GM23338 (cell line): ENCODE measurements at regions not wholly inside any gene's neighbourhood (a gene's known extent, or its start where the extent isn't known, plus 50 kb on each side); places are given as distances from the start of the nearest gene placed in this dataset.

Experiments
- EZH2 ChIP-seq: fragments of 200-600 bp; sonication (generic); IDR thresholded peaks from one replicate; pipeline ENCODE4 v1.8.0; 2017; ENCODE audit warnings: antibody characterized with exemption, mild to moderate bottlenecking, low read depth; ENCODE audit not compliant: unreplicated experiment
- EZH2phosphoT487 ChIP-seq: fragments of 200-600 bp; sonication (generic); IDR thresholded peaks from one replicate; pipeline ENCODE4 v1.8.1; 2018; ENCODE audit warnings: antibody characterized with exemption; ENCODE audit not compliant: unreplicated experiment
- JUNB ChIP-seq: IDR thresholded peaks from one replicate; pipeline ENCODE4 v1.6.1; 2016; ENCODE audit warnings: antibody characterized with exemption; ENCODE audit not compliant: unreplicated experiment
- POLR2AphosphoS5 ChIP-seq: IDR thresholded peaks from 2 replicates; pipeline ENCODE4 v1.6.1; 2016; ENCODE audit warnings: antibody characterized with exemption, low read depth
- TF ChIP-seq, protein P1 (sequence below), 2 experiments: fragments of 200-600 bp in 1 of 2; sonication (generic) in 1 of 2; conservative IDR thresholded peaks; 2 replicates each; pipeline versions ENCODE4 v1.5.1 to v1.6.1; 2016 to 2017; ENCODE audit warnings: antibody characterized with exemption in 2 of 2, low read depth in 2 of 2, mild to moderate bottlenecking in 2 of 2, moderate library complexity in 1 of 2
- TF ChIP-seq, protein P2 (sequence below): IDR thresholded peaks from 2 replicates; pipeline ENCODE4 v1.6.1; 2016; ENCODE audit warnings: antibody characterized with exemption
- TF ChIP-seq, protein P3 (sequence below): IDR thresholded peaks from one replicate; pipeline ENCODE4 v1.6.1; 2018; ENCODE audit warnings: antibody characterized with exemption; ENCODE audit not compliant: unreplicated experiment

DNA sequence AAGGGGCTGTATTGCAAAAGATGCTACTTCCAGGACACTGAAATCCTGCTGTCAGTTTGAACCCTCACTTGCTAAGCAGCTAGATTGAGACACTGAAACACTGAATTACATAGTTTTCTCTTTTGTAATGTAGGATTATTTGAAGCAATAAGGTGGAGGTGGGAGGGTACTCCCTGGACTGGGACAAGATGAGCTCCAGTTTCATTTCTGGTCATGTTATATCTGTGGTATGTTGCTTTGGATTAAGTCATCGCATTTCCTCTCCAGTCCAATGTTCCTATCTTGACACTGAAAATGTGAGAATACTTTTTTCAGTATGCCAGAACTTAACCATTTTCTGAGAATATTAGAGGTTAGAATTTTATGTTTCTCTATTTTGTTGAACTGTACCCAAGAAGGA lies 426.2 kb upstream of the MEX3C start:
- TF ChIP-seq, protein P1, sequence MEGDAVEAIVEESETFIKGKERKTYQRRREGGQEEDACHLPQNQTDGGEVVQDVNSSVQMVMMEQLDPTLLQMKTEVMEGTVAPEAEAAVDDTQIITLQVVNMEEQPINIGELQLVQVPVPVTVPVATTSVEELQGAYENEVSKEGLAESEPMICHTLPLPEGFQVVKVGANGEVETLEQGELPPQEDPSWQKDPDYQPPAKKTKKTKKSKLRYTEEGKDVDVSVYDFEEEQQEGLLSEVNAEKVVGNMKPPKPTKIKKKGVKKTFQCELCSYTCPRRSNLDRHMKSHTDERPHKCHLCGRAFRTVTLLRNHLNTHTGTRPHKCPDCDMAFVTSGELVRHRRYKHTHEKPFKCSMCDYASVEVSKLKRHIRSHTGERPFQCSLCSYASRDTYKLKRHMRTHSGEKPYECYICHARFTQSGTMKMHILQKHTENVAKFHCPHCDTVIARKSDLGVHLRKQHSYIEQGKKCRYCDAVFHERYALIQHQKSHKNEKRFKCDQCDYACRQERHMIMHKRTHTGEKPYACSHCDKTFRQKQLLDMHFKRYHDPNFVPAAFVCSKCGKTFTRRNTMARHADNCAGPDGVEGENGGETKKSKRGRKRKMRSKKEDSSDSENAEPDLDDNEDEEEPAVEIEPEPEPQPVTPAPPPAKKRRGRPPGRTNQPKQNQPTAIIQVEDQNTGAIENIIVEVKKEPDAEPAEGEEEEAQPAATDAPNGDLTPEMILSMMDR (conservative IDR thresholded peaks at IDR 0.05; ENCODE audit: low read depth in 2 of 2): no peak
- no peak for TF ChIP-seq POLR2AphosphoS5
- TF ChIP-seq EZH2phosphoT487: no peak
- no peak for TF ChIP-seq EZH2
- TF ChIP-seq, protein P2, sequence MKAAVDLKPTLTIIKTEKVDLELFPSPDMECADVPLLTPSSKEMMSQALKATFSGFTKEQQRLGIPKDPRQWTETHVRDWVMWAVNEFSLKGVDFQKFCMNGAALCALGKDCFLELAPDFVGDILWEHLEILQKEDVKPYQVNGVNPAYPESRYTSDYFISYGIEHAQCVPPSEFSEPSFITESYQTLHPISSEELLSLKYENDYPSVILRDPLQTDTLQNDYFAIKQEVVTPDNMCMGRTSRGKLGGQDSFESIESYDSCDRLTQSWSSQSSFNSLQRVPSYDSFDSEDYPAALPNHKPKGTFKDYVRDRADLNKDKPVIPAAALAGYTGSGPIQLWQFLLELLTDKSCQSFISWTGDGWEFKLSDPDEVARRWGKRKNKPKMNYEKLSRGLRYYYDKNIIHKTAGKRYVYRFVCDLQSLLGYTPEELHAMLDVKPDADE: no peak
- TF ChIP-seq, protein P3, sequence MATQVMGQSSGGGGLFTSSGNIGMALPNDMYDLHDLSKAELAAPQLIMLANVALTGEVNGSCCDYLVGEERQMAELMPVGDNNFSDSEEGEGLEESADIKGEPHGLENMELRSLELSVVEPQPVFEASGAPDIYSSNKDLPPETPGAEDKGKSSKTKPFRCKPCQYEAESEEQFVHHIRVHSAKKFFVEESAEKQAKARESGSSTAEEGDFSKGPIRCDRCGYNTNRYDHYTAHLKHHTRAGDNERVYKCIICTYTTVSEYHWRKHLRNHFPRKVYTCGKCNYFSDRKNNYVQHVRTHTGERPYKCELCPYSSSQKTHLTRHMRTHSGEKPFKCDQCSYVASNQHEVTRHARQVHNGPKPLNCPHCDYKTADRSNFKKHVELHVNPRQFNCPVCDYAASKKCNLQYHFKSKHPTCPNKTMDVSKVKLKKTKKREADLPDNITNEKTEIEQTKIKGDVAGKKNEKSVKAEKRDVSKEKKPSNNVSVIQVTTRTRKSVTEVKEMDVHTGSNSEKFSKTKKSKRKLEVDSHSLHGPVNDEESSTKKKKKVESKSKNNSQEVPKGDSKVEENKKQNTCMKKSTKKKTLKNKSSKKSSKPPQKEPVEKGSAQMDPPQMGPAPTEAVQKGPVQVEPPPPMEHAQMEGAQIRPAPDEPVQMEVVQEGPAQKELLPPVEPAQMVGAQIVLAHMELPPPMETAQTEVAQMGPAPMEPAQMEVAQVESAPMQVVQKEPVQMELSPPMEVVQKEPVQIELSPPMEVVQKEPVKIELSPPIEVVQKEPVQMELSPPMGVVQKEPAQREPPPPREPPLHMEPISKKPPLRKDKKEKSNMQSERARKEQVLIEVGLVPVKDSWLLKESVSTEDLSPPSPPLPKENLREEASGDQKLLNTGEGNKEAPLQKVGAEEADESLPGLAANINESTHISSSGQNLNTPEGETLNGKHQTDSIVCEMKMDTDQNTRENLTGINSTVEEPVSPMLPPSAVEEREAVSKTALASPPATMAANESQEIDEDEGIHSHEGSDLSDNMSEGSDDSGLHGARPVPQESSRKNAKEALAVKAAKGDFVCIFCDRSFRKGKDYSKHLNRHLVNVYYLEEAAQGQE: no peak
- TF ChIP-seq JUNB: no peak
